ENCODE measurements at regions not wholly inside any gene's neighbourhood (a gene's known extent, or its start where the extent isn't known, plus 50 kb on each side); places are given as distances from the start of the nearest gene placed in this dataset.
"Not testable (repeated sequence)": the region's sequence is repeated elsewhere in the genome, so short reads cannot be mapped to it uniquely, and the experiment has no call there.

GRCh38 chr1:120624565-120625064 is 99.1 kb upstream of the NBPF26 start:
- not testable (repeated sequence) for TF ChIP-seq CTCF (IDR thresholded peaks at IDR 0.05; ENCODE audit: insufficient read depth, low read length, poor library complexity, severe bottlenecking); EZH2phosphoT487 (conservative IDR thresholded peaks at IDR 0.05; ENCODE audit: low read length)

Data from SU-DHL-6 (cell line).